Nephron (organoid): ENCODE measurements at regions not wholly inside any gene's neighbourhood (a gene's known extent, or its start where the extent isn't known, plus 50 kb on each side); places are given as distances from the start of the nearest gene placed in this dataset.

Source experiments
- H3K27ac Mint-ChIP-seq, 3 experiments: 2 replicates each; pipeline ENCODE4 v1.8.0; 2020; ENCODE audit warnings: mixed read lengths in 3 of 3, mild to moderate bottlenecking in 2 of 3, moderate library complexity in 1 of 3
- H3K27me3 Mint-ChIP-seq: 2 replicates; pipeline ENCODE4 v1.8.0; 2021; ENCODE audit warnings: low read depth, mild to moderate bottlenecking, moderate library complexity, mixed read lengths
- H3K36me3 Mint-ChIP-seq: 2 replicates; pipeline ENCODE4 v1.8.0; 2020; ENCODE audit warnings: low read depth, mixed read lengths
- H3K4me1 Mint-ChIP-seq: 2 replicates; pipeline ENCODE4 v1.8.0; 2020; ENCODE audit warnings: mixed read lengths
- H3K4me3 Mint-ChIP-seq, 3 experiments: 2 replicates each; pipeline ENCODE4 v1.8.0; 2020; ENCODE audit warnings: mild to moderate bottlenecking in 3 of 3, mixed read lengths in 3 of 3, moderate library complexity in 2 of 3
- H3K9me3 Mint-ChIP-seq: 2 replicates; pipeline ENCODE4 v1.8.0; 2020; ENCODE audit warnings: mixed read lengths
- CTCF ChIP-seq, 3 experiments: fragments of 200-600 bp; sonication (generic); IDR thresholded peaks; one replicate each; pipeline ENCODE4 v1.5.0; 2021; ENCODE audit warnings: antibody characterized with exemption in 3 of 3; ENCODE audit not compliant: unreplicated experiment in 3 of 3

GRCh38 chr13:90824032-90824431 lies 523.5 kb upstream of the MIR17HG start:
- Mint-ChIP-seq H3K4me1 (no peaks in the 10 kb centered on the region), H3K27me3 (no peaks in the 10 kb centered on the region), H3K27ac (no peak overlapping the region), H3K36me3 (no peaks in the 10 kb centered on the region), H3K4me3 (no peak overlapping the region), H3K9me3 (no peaks in the 10 kb centered on the region)
- TF ChIP-seq CTCF (IDR thresholded peaks at IDR 0.05; ENCODE audit: unreplicated experiment in 3 of 3): no peak

GRCh38 chr13:90826688-90827087 lies 520.8 kb upstream of the MIR17HG start:
- TF ChIP-seq CTCF (IDR thresholded peaks at IDR 0.05; ENCODE audit: unreplicated experiment in 3 of 3): no peak
- Mint-ChIP-seq H3K36me3 (no peaks in the 10 kb centered on the region), H3K4me1 (no peaks in the 10 kb centered on the region), H3K27me3 (no peaks in the 10 kb centered on the region), H3K27ac (no peak overlapping the region), H3K9me3 (no peaks in the 10 kb centered on the region), H3K4me3 (no peak overlapping the region)

GRCh38 chr13:90830782-90831181 lies 516.7 kb upstream of the MIR17HG start:
- no peak for TF ChIP-seq CTCF (IDR thresholded peaks at IDR 0.05; ENCODE audit: unreplicated experiment in 3 of 3)
- Mint-ChIP-seq H3K36me3 (no peaks in the 10 kb centered on the region), H3K4me3 (no peak overlapping the region), H3K4me1 (no peaks in the 10 kb centered on the region), H3K9me3 (no peaks in the 10 kb centered on the region), H3K27me3 (no peaks in the 10 kb centered on the region), H3K27ac (no peak overlapping the region)

GRCh38 chr13:90833951-90834350 lies 513.5 kb upstream of the MIR17HG start:
- H3K27ac Mint-ChIP-seq: no peak overlapping the region
- no peak overlapping the region for H3K4me3 Mint-ChIP-seq
- H3K9me3 Mint-ChIP-seq: no peaks in the 10 kb centered on the region
- H3K27me3 Mint-ChIP-seq: no peaks in the 10 kb centered on the region
- no peaks in the 10 kb centered on the region for H3K4me1 Mint-ChIP-seq
- TF ChIP-seq CTCF (IDR thresholded peaks at IDR 0.05; ENCODE audit: unreplicated experiment in 3 of 3): no peak
- H3K36me3 Mint-ChIP-seq: no peaks in the 10 kb centered on the region

- H3K36me3 Mint-ChIP-seq: no peaks in the 10 kb centered on the region
- H3K4me3 Mint-ChIP-seq: no peak overlapping the region
- H3K27me3 Mint-ChIP-seq: no peaks in the 10 kb centered on the region
Observed at GRCh38 chr13:90834700-90835099, 512.8 kb upstream of the MIR17HG start.

More at GRCh38 chr13:90834700-90835099, 512.8 kb upstream of the MIR17HG start:
- H3K4me1 Mint-ChIP-seq: no peaks in the 10 kb centered on the region
- no peak for TF ChIP-seq CTCF (IDR thresholded peaks at IDR 0.05; ENCODE audit: unreplicated experiment in 3 of 3)
- H3K9me3 Mint-ChIP-seq: no peaks in the 10 kb centered on the region
- H3K27ac Mint-ChIP-seq: no peak overlapping the region
